GM12864 (cell line): ENCODE measurements at regions not wholly inside any gene's neighbourhood (a gene's known extent, or its start where the extent isn't known, plus 50 kb on each side); places are given as distances from the start of the nearest gene placed in this dataset.

Source experiments
- DNase-seq: peaks from one replicate; pipeline ENCODE4 v3.0.0-alpha.2; 2011; ENCODE audit warnings: low read depth
- H3K4me3 ChIP-seq: 2 replicates; pipeline ENCODE4 v1.5.1; 2011; ENCODE audit warnings: mild to moderate bottlenecking, low read depth, low read length, control low read depth
- CTCF ChIP-seq: IDR thresholded peaks from 2 replicates; pipeline ENCODE4 v1.5.1; 2011; ENCODE audit warnings: low read depth, mild to moderate bottlenecking, moderate library complexity, low read length, control low read depth, inconsistent platforms; ENCODE audit errors: missing control alignments

DNA sequence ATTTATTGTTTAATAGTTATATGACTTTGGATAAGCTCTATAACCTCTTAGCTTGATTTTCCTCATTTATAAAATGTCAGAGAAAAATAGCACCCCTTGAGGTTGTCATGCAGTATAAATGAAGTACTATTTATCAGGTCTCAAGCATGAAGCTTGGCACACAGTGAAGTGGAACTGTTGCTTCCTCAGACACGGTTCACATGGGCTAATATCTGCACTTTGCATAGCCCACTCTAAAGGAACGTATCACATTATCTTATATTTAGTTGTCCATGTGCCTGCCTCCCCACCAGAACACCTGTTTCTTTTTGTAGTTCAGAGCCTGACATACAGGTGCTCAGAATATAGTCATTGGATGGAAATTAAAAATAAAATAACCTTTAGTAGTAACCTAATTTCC is 273.7 kb downstream of the SOX2 start:
- no peak for DNase-seq
- no peak overlapping the region for H3K4me3 ChIP-seq
- TF ChIP-seq CTCF = no peak

DNA sequence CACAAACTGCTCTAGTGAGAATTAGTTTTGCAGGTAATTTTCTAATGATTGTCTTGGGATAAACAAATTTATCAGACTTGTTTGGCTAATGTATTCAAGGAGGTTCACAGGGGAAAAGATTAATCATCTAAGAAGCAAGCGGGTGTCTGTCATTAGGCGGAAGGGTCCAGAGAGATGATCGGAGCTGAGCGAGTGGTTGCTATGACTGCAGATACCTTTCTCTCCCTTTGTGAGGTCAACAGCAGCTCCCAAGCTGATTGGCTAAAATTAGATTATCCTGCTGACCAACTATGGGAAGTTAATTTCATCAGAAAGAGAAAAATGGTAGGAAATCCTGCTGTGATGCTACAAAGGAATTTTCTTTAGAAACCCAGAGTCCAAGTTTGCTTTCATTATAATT is 276.0 kb downstream of the SOX2 start:
- no peak for TF ChIP-seq CTCF
- no peak for DNase-seq

GRCh38 chr3:181998828-181999227 is 287.1 kb downstream of the SOX2 start:
- no peak overlapping the region for H3K4me3 ChIP-seq
- DNase-seq = no peak
- no peak for TF ChIP-seq CTCF

More for the DNA sequence above, 276.0 kb downstream of the SOX2 start:
- no peak overlapping the region for H3K4me3 ChIP-seq

DNA sequence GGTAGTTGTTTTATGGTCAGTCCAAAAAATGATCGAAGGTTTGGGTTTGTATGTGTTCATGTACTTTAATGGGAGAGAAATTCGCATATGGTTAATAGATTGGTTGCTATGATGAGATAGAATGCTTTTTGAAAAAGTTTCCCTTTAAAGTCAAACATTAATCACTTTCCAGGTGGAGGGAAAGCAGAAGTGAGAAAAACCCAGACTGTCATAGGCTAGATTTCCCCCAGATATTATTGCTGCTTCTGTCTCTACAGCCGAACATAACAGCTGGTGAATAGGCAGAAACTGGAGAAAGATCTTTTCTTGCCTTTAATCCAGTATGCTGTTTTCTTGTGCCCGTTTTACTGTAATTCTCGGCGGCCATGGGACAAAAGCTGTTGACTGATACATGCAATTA is 287.6 kb downstream of the SOX2 start:
- no peak for TF ChIP-seq CTCF
- DNase-seq = no peak
- no peak overlapping the region for H3K4me3 ChIP-seq

DNA sequence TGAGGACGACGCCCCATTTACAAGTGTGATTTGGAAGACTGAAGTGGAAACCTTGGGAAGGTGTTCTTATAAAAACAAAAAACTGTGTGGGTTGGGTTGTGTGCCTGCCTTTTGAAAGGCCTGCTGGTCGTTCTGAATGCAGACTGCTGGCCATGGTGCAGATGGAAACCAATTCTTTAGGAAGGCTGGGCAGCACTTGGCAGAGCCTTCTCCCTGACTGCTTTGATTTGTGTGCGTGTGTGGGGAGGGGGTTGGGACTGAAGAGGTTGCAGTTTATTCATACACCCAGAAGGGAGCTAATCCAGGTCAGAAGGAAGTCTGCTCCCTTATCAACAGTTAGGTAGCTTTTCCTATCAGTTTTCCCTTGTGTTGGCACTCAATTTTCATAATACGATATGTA is 288.7 kb downstream of the SOX2 start:
- TF ChIP-seq CTCF = no peak
- H3K4me3 ChIP-seq = no peak overlapping the region
- DNase-seq = no peak

GRCh38 chr3:182005219-182005618 is 293.5 kb downstream of the SOX2 start:
- no peak for DNase-seq
- H3K4me3 ChIP-seq = no peak overlapping the region
- no peak for TF ChIP-seq CTCF

DNA sequence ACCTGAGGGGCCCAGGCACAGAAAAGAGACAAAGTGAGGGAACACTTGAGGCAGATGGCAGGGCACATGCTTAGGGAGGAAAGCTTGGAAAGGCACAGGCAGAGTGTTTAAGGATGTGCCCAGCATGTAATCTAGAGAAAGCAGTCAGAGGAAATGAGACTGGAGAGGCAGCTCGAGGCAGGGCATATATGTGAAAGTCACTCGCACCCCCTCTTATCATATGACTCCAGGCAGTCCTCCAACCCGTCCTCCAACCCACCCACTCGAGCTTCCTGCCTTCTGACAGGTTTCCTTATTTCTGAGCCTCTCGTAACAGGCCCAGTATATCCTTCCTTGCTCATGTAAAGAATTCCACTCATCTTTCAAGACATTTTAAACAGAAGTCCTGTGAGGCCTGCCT is 294.0 kb downstream of the SOX2 start:
- TF ChIP-seq CTCF = no peak
- no peak overlapping the region for H3K4me3 ChIP-seq
- DNase-seq = no peak
